ENCODE measurements at regions not wholly inside any gene's neighbourhood (a gene's known extent, or its start where the extent isn't known, plus 50 kb on each side); places are given as distances from the start of the nearest gene placed in this dataset.

DNA sequence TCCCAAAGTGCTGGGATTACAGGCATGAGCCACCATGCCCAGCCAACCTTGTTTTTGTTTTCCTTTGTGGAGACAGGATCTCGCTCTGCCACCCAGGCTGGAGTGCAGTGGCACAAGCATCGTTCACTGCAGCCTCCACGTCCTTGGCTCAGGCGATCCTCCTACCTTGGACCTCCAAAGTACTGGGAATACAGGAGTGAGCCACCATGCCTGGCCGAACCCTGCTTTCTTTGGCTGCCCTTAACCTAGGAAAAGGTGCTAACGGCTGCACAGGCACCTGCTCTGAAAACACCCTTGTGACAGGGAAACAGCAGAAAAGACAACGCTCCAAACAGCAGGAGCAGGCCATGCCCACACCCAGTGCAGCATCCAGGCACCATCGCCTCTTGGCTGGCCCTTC is 71.9 kb downstream of the OAT start:
- peak; percentile 20 for DNase-seq (ENCODE audit: low spot score)

DNA sequence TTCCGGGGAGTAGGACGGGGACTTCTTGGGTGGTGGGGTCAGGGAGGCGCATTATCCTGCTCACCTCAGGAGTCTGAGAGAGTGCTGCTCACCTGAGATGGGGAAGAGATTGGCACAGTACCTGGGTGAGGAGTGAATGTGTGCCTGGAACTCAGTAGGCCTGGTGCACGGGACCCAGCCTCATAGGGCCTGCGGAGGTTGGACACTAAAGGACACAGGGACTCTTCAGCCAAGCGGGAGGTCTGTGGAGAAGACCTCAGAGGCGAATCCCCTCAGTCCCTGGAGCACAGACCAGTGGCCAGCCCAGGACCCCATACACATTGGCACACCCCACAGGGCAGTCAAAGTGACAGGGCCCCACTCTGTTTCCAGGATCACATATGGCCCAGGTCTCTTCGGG is 73.2 kb downstream of the OAT start:
- peak; percentile 34 for DNase-seq (ENCODE audit: low spot score)

DNA sequence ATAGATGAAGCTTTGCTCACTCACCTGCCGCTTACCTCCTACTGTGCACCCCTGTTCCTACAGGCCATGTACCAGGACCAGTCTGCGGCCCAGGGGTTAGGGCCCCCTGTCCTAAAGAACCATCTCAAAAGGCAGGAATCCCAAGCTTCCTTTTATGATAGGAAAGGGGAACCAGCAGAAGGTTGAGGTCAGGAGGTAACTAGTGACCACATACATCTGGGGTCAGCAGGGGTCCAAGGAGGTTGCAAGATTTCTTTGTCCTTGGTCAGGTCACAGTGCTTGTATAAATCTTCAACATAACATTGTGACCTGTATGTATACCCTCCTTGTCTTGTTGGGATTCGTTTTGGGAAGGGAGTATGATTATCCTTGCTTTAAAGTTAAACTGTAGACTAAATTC is 73.8 kb downstream of the OAT start:
- peak; percentile 22 for DNase-seq (ENCODE audit: low spot score)

- DNase-seq (ENCODE audit: low spot score) = peak; percentile 41
Measured at GRCh38 chr10:124344266-124344590, 74.5 kb downstream of the OAT start.

DNA sequence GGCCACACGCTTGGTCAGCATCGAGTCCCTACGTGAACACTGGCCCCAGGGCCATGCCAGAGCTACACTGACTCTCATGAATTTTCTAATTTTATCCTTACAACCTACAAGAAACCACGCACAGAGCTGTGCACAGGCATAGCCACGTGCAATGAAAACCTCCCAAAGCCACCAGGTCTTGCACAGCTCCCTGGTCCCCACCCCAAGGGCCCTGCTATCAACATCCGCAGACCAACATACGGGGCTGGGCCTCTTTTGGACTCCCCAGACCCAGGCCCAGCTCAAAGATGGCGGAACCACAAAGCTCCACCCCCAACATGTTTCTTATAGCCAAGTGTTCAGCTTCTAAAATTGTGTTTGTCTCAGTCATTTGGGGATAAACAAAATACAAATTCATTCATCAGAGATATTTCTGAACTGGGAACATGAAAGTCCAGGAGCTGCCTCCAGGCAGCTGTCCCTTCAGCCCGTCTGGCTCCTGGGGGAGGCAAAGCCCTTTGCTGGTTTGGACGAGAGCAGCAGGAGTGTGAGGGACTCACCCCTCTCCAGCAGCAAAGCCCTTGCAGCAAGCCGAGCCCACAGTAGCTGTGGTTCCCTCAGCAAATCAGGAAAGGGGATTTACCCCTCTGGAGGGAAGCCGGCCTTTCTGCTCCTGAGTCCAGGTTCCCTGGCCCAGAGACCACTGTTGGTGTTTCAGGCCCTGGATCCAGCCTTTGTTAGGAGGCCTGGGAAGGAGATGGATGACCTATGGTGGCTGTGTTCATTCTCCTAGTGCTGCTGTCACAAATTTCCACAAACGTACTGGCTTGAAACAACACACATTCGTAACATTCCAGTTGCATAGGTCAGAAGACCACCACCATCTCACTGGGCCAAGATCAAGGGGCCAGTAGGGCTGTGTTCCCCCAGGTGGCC is 75.1 kb downstream of the OAT start:
- peak; percentile 47 for DNase-seq (ENCODE audit: low spot score)

DNA sequence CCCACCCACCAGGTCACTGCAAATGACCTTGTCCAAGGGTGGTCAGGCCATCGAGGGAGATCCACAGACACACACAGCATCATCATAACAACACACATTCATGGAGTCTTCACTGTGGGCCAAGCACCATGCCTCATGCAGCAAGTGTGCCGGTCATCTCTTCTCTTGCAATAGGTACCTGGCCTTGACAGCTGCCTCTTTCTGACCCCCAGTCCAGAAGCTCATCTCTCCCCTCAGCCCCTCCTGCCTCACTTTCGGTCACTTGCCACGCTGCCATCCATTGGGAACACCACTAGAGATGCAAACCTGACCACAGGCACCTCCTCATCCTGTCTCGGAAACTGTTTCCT is 75.9 kb downstream of the OAT start:
- no peak for DNase-seq (ENCODE audit: low spot score)

- DNase-seq (ENCODE audit: low spot score) = peak; percentile 46
Measured at GRCh38 chr10:124342136-124342820, 76.4 kb downstream of the OAT start.

GRCh38 chr10:124341768-124342135 is 77.0 kb downstream of the OAT start:
- DNase-seq (ENCODE audit: low spot score) = peak; percentile 51

- DNase-seq (ENCODE audit: low spot score) = peak; percentile 71
Measured at GRCh38 chr10:124340033-124340760, 78.5 kb downstream of the OAT start.

GRCh38 chr10:124339119-124340032 is 79.3 kb downstream of the OAT start:
- peak; percentile 47 for DNase-seq (ENCODE audit: low spot score)

DNA sequence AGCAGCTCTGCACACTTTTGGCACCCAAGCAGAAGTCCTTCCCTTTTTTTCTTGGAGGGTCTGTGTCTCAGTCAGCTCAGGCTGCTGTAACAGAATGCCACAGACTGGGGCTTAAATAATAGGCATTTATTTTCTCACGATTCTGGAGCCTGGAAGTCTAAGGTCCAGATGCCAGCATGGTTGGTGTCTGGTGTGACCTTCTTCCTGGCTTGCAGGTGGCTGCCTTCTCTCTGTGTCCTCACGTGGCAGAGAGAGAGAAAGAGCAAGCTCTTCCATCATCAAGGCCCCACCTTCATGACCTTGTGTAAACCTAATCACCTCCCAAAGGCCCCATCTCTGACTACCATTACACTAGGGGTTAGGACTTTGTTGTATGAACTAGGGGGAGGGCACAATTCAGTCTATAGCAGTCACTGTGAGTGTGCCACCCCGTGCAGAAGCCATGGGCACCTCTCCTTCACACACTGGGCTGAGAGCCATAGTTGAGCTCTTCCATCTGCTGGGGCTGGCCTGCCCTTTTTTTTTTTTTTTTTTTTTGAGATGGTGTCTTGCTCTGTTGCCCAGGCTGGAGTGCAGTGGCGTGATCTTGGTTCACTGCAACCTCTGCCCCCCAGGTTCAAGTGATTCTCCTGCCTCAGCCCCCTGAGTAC is 80.3 kb downstream of the OAT start:
- peak; percentile 38 for DNase-seq (ENCODE audit: low spot score)

DNA sequence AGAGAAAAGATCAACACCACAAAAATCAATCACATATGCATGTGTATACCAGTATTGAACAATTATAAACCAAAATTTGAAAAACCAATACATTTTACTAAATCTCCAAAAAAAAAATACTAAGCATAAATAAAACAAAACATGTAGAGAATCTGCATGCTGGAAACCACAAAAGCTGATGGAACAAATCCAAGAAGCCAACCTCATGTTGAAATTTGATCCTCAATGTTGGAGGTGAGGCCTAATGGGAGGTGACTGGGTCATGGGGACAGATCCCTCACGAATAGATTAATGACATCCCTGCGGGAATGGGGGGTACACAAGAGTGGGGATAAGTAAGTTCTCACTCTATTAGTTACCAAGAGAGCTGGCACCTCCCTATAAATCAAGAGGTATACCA is 82.5 kb downstream of the OAT start:
- DNase-seq (ENCODE audit: low spot score) = no peak

DNA sequence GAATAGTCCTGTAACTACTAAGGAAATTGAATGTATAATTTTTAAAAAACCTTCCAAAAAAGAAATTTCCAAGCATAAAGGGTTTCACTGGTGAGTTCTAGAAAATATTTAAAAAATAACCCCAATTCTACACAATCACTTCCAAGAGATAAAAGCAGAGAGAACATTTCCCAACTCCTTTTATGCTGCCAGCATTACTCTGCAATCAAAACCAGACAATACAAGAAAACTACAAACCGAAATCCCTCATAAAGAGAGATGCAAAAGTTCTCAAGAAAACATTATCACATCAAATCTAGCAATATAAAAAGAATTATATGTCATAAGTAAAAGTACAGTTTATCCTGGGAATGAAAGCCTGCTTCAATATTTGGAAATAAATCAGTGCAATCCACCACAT is 84.8 kb downstream of the OAT start:
- DNase-seq (ENCODE audit: low spot score) = no peak

GRCh38 chr10:124332426-124332825 is 86.3 kb downstream of the OAT start:
- DNase-seq (ENCODE audit: low spot score) = no peak

DNA sequence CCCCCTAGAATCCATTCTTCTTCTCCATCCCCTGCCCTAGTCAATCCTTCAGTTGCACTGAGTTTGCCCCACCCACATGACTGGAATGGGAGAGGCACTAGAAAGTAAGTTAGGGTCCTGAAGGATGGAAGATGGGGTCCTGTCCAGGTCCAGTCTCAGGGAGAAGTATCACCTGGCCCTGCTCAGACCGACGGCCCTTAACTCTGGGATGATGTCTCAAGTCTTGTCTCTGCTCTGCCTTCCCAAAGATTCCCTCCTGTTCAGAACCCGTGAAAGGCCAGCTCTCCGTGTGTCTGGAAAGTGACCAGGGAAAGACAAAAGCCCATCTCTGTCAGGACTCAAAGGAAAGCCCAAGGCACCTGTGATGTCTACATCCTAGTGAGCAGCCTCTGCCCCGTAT is 88.8 kb downstream of the OAT start:
- DNase-seq (ENCODE audit: low spot score) = peak; percentile 40

DNA sequence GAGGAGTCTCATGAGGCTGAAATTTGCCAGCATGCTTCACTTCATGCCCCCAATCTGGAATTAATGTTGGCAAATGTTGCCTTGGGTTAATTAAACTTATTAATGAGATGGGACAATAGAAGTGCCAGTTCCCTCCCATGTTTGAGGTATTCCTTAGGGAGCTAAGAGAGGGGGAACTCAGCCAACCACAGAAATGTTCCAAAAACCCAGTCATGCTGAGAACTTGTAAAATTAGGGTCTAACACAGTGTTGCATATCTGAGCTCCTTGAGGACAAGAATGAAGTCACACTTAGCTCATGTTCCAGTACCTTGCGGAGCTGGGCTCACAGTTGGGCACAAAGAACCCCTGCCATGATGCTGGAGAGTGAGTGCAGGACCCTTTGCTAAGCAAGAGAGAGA is 89.4 kb downstream of the OAT start:
- peak; percentile 4 for DNase-seq (ENCODE audit: low spot score)

DNA sequence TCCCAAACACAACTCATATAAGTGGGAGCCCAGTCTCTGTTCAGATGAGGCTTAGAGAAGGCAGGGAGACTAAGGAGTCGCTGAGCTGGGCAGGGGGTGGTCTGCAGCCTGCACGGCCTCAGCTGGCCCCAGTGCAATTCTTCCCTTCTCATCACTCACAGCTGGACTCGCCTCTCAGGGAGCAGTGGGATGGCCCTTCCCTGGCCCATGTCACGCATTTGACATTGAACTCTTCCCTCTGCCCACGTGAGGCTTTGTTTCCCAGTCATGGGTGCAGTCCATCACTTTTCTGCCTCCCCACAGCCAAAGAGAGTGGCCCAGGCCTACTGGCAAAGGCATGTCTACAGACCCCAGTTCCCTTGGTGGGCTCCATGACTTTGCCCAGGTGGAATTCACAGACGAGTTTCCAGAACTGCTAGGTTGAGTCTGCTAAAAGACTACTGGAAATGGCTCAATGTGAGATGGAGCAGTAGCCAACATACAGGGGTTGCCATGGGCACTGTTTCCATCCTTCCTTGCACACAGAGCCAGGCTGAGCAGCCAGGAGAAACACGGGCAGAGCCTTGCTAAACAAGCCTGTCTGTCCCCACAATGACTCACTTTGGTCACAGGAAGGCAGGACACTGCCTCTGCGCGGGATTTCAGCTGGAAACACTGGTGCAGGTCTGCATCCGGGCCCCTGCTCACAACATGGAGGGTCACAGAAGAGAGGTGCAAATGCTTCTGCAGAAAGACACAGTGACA is 90.1 kb downstream of the OAT start:
- peak; percentile 31 for DNase-seq (ENCODE audit: low spot score)

DNA sequence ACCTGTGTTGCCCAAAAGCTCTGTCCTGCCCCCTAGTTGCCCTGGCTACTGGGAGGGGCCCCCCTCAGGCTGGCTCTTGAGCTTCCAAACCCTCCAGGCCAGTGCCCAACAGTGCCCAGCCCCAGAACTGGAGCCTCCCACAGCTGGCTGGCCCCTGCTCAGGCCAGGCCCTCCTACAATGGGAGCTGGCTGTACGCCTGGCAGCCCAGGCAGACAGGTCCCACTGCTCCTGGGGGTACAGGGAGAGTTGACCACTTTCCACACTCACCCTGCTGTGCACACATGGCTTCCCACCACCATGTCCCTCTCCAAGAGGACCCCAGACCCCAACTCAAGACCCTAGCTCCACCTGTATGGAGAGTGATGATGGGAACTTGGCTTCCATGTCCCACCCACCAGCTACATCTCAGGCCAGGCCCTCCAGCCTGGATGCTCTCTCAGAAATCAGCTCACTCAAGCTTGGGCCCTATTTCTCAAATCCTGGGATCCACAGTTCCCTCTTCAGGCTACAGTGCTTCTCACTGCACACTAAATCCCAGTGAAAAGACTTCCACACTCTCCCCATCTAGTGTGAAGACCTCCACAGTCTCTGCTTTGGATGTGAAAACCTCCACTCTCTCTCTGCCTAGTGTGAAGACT is 92.6 kb downstream of the OAT start:
- peak; percentile 37 for DNase-seq (ENCODE audit: low spot score)

DNA sequence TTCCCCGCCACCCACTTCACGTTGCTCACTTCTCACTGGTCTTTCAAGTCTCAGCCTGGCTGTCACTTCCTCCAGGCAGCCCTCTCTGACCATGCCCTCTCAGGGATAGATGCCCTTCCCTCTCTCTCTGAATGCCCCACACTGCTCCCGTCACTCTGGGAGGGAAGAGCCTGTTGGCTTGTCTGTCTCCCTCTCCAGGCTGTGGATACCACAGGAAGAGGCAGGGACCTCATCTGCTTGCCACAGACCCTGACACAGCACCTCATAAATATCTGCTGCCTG is 93.1 kb downstream of the OAT start:
- no peak for DNase-seq (ENCODE audit: low spot score)

DNA sequence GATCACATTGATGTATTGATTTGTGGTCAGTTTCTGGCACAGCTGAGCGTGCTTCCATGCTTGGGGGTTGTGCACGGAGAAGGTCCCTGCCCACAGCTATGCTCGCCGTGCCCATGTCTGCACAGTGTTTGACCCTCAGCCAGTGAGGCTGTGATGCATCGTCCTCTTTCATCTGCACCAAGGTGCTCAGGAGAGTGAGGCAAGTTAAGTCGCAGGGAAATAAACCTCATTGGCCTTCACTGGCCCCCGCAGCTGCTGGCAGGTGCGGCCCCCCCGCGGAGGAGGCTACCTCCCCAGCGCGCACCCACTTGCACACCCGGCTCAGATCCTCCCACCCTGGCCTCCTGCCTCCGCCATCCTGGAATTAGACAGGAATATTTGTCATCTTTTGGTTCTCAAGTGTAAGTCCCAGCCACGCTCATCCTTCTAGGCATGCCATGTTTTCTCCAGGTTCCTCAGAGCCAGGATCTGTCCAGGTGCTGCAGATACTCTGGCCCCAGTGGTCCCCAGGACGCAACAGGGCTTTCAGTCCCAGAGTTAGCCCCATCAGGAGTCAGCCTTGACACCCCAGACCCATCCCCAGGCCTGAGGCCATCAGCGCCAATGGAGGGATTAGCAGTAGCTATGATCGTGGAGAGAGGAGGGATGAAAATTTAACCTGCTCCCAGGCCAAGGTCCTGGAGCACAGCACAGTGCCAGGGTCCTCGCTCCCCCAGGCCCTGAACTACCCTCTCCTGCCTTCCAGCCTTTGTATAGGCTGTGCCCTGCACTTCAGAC is 93.7 kb downstream of the OAT start:
- DNase-seq (ENCODE audit: low spot score) = peak; percentile 40

Measured in left forelimb (tissue), 1 donor.